GM12892 (cell line): ENCODE measurements at regions not wholly inside any gene's neighbourhood (a gene's known extent, or its start where the extent isn't known, plus 50 kb on each side); places are given as distances from the start of the nearest gene placed in this dataset.

Experiments
- POLR2A ChIP-seq: IDR thresholded peaks from 2 replicates; pipeline ENCODE4 v1.6.1; 2011; ENCODE audit warnings: low read depth, low read length, control low read depth
- POLR2AphosphoS5 ChIP-seq: IDR thresholded peaks from 2 replicates; pipeline ENCODE4 v1.6.1; 2011; ENCODE audit warnings: low read depth, low read length, control low read depth

DNA sequence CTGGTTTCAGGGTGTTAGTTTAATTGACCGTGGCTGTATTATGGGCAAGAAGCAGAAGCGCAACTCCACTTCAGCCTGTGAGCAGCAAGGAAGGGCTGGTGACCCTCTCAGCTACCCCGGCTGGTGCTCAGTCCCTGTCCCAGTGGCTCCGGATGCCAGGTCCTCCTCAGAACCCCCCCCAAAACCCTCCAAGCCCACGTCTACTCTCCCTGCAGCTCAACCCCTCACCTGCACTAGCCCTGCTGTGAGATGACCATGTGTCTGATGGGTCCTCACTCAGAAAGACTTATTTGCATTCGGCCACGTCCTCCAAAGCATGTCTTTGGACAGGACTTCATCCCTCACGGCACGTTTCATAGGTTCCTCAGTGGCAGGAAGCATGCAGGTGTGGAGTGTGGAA lies 119.7 kb upstream of the ALKAL2 start:
- TF ChIP-seq POLR2AphosphoS5, result no peak
- TF ChIP-seq POLR2A, result no peak
